UCSD-AML1 (cell line): ENCODE measurements at regions not wholly inside any gene's neighbourhood (a gene's known extent, or its start where the extent isn't known, plus 50 kb on each side); places are given as distances from the start of the nearest gene placed in this dataset.

Experiments
- DNase-seq: peaks from one replicate; lab custom pipeline; 2025; ENCODE audit not compliant: unreplicated experiment; lab: John Stamatoyannopoulos, UW

GRCh38 chr12:107339932-107340331 lies 246.6 kb upstream of the CRY1 start:
- DNase-seq, result no peak

GRCh38 chr12:107340898-107341297 lies 247.5 kb upstream of the CRY1 start:
- DNase-seq, result no peak

GRCh38 chr12:107344035-107344808 lies 250.9 kb upstream of the CRY1 start:
- no peak for DNase-seq

GRCh38 chr12:107347261-107347660 lies 253.9 kb upstream of the CRY1 start:
- no peak for DNase-seq

- DNase-seq, result no peak
These were observed 255.8 kb upstream of the CRY1 start for GRCh38 chr12:107349008-107349747.

GRCh38 chr12:107349839-107350238 lies 256.5 kb upstream of the CRY1 start:
- DNase-seq, result no peak

- DNase-seq, result no peak
These were observed 257.8 kb upstream of the CRY1 start for GRCh38 chr12:107351109-107351508.

GRCh38 chr12:107351713-107352112 lies 258.4 kb upstream of the CRY1 start:
- no peak for DNase-seq

GRCh38 chr12:107352347-107353081 lies 259.2 kb upstream of the CRY1 start:
- DNase-seq, result no peak

GRCh38 chr12:107353312-107353711 lies 260.0 kb upstream of the CRY1 start:
- no peak for DNase-seq

- DNase-seq, result no peak
These were observed 261.7 kb upstream of the CRY1 start for GRCh38 chr12:107355004-107355565.

- no peak for DNase-seq
These were observed 262.3 kb upstream of the CRY1 start for GRCh38 chr12:107355612-107356011.

GRCh38 chr12:107356266-107356936 lies 263.1 kb upstream of the CRY1 start:
- DNase-seq, result no peak

- no peak for DNase-seq
These were observed 263.6 kb upstream of the CRY1 start for GRCh38 chr12:107356937-107357295.

- DNase-seq, result no peak
These were observed 266.0 kb upstream of the CRY1 start for GRCh38 chr12:107359382-107359781.

GRCh38 chr12:107360033-107360432 lies 266.7 kb upstream of the CRY1 start:
- DNase-seq, result no peak

GRCh38 chr12:107360482-107360881 lies 267.1 kb upstream of the CRY1 start:
- no peak for DNase-seq

GRCh38 chr12:107361970-107362369 lies 268.6 kb upstream of the CRY1 start:
- DNase-seq, result no peak

- no peak for DNase-seq
These were observed 269.6 kb upstream of the CRY1 start for GRCh38 chr12:107362960-107363359.

- DNase-seq, result no peak
These were observed 271.6 kb upstream of the CRY1 start for GRCh38 chr12:107364875-107365518.

- DNase-seq, result no peak
These were observed 272.4 kb upstream of the CRY1 start for GRCh38 chr12:107365703-107366102.
